SK-N-SH (cell line): ENCODE measurements at regions not wholly inside any gene's neighbourhood (a gene's known extent, or its start where the extent isn't known, plus 50 kb on each side); places are given as distances from the start of the nearest gene placed in this dataset.

Source experiments
- CTCF ChIA-PET: fragments of 300-600, 350-600 bp; formaldehyde crosslinking; extraction: SDS; loops from one replicate; lab custom pipeline; 2021; lab: Yijun Ruan, JAX
- POLR2A ChIA-PET: fragments of 350-600 bp; sonication (Branson Sonifier 250); formaldehyde crosslinking; extraction: SDS; loops from one replicate; lab custom pipeline; 2020; ENCODE audit warnings: antibody characterized with exemption, inconsistent platforms; lab: Yijun Ruan, JAX
- DNase-seq: peaks from one replicate; pipeline ENCODE4 v3.0.0; 2012
- H2AFZ ChIP-seq: fragments of 200-600 bp; sonication (generic); 2 replicates; pipeline ENCODE4 v1.8.1; 2016; ENCODE audit warnings: antibody characterized with exemption, mild to moderate bottlenecking, low read depth
- H3F3A ChIP-seq: fragments of 200-600 bp; sonication (generic); replicated peaks from 2 replicates; pipeline ENCODE3; 2016; ENCODE audit warnings: antibody characterized with exemption, mild to moderate bottlenecking; ENCODE audit not compliant: insufficient read depth
- H3K27ac ChIP-seq, 2 experiments: fragments of 200-500 bp in 1 of 2; fragments of 200-600 bp in 1 of 2; sonication (Bioruptor generic) in 1 of 2; sonication (generic), shearing (Covaris generic) in 1 of 2; 2 replicates each; pipeline versions ENCODE4 v1.5.1 to v1.6.1; 2014 to 2016; ENCODE audit warnings: low read depth in 2 of 2, inconsistent platforms in 1 of 2, low read length in 1 of 2, mild to moderate bottlenecking in 1 of 2, mixed read lengths in 1 of 2
- H3K27me3 ChIP-seq: fragments of 200-600 bp; sonication (generic), shearing (Covaris generic); 2 replicates; pipeline ENCODE4 v1.6.1; 2016; ENCODE audit warnings: mixed run types; ENCODE audit not compliant: insufficient read depth
- H3K36me3 ChIP-seq, 2 experiments: fragments of 200-500 bp in 1 of 2; fragments of 200-600 bp in 1 of 2; sonication (Bioruptor generic) in 1 of 2; sonication (generic) in 1 of 2; replicated peaks in 1 of 2; 2 replicates each; pipeline versions ENCODE3 to v1.5.1; 2014 to 2016; ENCODE audit warnings: low read length in 1 of 2, mild to moderate bottlenecking in 1 of 2; ENCODE audit not compliant: insufficient read depth in 2 of 2, control insufficient read depth in 1 of 2
- H3K4me1 ChIP-seq, 2 experiments: fragments of 200-500 bp in 1 of 2; fragments of 200-600 bp in 1 of 2; sonication (Bioruptor generic) in 1 of 2; sonication (generic), shearing (Covaris generic) in 1 of 2; 2 replicates each; pipeline versions ENCODE4 v1.5.1 to v1.6.1; 2014 to 2016; ENCODE audit warnings: low read depth in 1 of 2, low read length in 1 of 2, mixed run types in 1 of 2; ENCODE audit not compliant: insufficient read depth in 2 of 2, control insufficient read depth in 1 of 2
- H3K4me2 ChIP-seq: fragments of 200-600 bp; sonication (generic), shearing (Covaris generic); 2 replicates; pipeline ENCODE4 v1.6.1; 2017; ENCODE audit warnings: mixed run types
- H3K4me3 ChIP-seq, 2 experiments: fragments of 200-500 bp in 1 of 2; fragments of 200-600 bp in 1 of 2; sonication (Bioruptor generic) in 1 of 2; sonication (generic), shearing (Covaris generic) in 1 of 2; 2 replicates each; pipeline versions ENCODE4 v1.5.1 to v1.8.1; 2014 to 2016; ENCODE audit warnings: low read depth in 2 of 2, inconsistent platforms in 1 of 2, low read length in 1 of 2, mild to moderate bottlenecking in 1 of 2, mixed read lengths in 1 of 2, moderate library complexity in 1 of 2
- H3K79me2 ChIP-seq: fragments of 200-600 bp; sonication (generic); 2 replicates; pipeline ENCODE4 v1.8.1; 2017; ENCODE audit warnings: mild to moderate bottlenecking; ENCODE audit not compliant: insufficient read depth
- H3K9ac ChIP-seq: fragments of 200-600 bp; sonication (generic); 2 replicates; pipeline ENCODE4 v1.6.1; 2017; ENCODE audit warnings: mixed run types
- H3K9me2 ChIP-seq: fragments of 200-600 bp; sonication (generic); 2 replicates; pipeline ENCODE4 v1.6.1; 2017; ENCODE audit warnings: mixed run types
- H3K9me3 ChIP-seq: fragments of 200-600 bp; sonication (generic); 2 replicates; pipeline ENCODE4 v1.6.1; 2017; ENCODE audit warnings: mixed run types, mild to moderate bottlenecking, moderate library complexity
- H4K20me1 ChIP-seq: fragments of 200-600 bp; sonication (generic); 2 replicates; pipeline ENCODE4 v1.6.1; 2017; ENCODE audit warnings: mild to moderate bottlenecking, mixed run types; ENCODE audit not compliant: insufficient read depth
- ELF1 ChIP-seq: IDR thresholded peaks from 2 replicates; pipeline ENCODE4 v1.4.0; 2012
- EZH2phosphoT487 ChIP-seq: fragments of 200-600 bp; sonication (generic); IDR thresholded peaks from 2 replicates; pipeline ENCODE4 v1.6.1; 2017; ENCODE audit warnings: low read depth, mixed run types, mild to moderate bottlenecking, antibody characterized with exemption, moderate library complexity, borderline replicate concordance
- FOXJ3 ChIP-seq: sonication (generic); formaldehyde crosslinking; IDR thresholded peaks from 2 replicates; pipeline ENCODE4 v1.5.1; 2020; ENCODE audit warnings: mild to moderate bottlenecking, missing genetic modification reagents
- GABPA ChIP-seq: IDR thresholded peaks from 2 replicates; pipeline ENCODE4 v1.4.0; 2012; ENCODE audit warnings: low read depth, mild to moderate bottlenecking
- JUND ChIP-seq: IDR thresholded peaks from 2 replicates; pipeline ENCODE4 v1.4.0; 2012
- MEF2A ChIP-seq: IDR thresholded peaks from 2 replicates; pipeline ENCODE4 v1.4.0; 2012; ENCODE audit warnings: low read depth, borderline replicate concordance
- MXI1 ChIP-seq: IDR thresholded peaks from 2 replicates; pipeline ENCODE4 v1.6.1; 2012; ENCODE audit warnings: mild to moderate bottlenecking, low read depth, low read length, improper control_type of control experiment
- NRF1 ChIP-seq: IDR thresholded peaks from 2 replicates; pipeline ENCODE4 v1.6.1; 2012; ENCODE audit warnings: low read depth, mild to moderate bottlenecking, low read length
- SIN3A ChIP-seq: IDR thresholded peaks from 2 replicates; pipeline ENCODE4 v1.6.1; 2012; ENCODE audit warnings: low read depth, mild to moderate bottlenecking, low read length, moderate library complexity, borderline replicate concordance
- SMC3 ChIP-seq: IDR thresholded peaks from 2 replicates; pipeline ENCODE4 v1.6.1; 2012; ENCODE audit warnings: low read depth, low read length, improper control_type of control experiment
- TCF12 ChIP-seq: IDR thresholded peaks from 2 replicates; pipeline ENCODE4 v1.4.0; 2012
- YY1 ChIP-seq: IDR thresholded peaks from 2 replicates; pipeline ENCODE4 v1.4.0; 2012; ENCODE audit warnings: low read depth, mild to moderate bottlenecking
- ZBTB33 ChIP-seq: IDR thresholded peaks from 2 replicates; pipeline ENCODE4 v1.4.0; 2012; ENCODE audit warnings: low read depth, borderline replicate concordance
- WGBS: methylation state at CpG from one replicate; pipeline ENCODE4 v1.1.6; 2017; ENCODE audit warnings: low lambda C conversion rate; 5-methylcytosine and 5-hydroxymethylcytosine counted together
- TF ChIP-seq, protein P1 (sequence below): IDR thresholded peaks from 2 replicates; pipeline ENCODE4 v1.4.0; 2012; ENCODE audit warnings: low read depth
- TF ChIP-seq, protein P2 (sequence below): fragments of 150-350 bp; IDR thresholded peaks from 2 replicates; pipeline ENCODE4 v1.6.1; 2017; ENCODE audit warnings: antibody characterized with exemption, low read length, low read depth, borderline replicate concordance
- TF ChIP-seq, protein P3 (sequence below): IDR thresholded peaks from 2 replicates; pipeline ENCODE4 v1.6.1; 2012; ENCODE audit warnings: mild to moderate bottlenecking, low read depth, low read length, moderate library complexity

- H3K27ac ChIP-seq: no peak overlapping the region
- no peak overlapping the region for H2AFZ ChIP-seq
- no peaks in the 10 kb centered on the region for H3K79me2 ChIP-seq
- no peaks in the 10 kb centered on the region for H3K4me1 ChIP-seq
- TF ChIP-seq EZH2phosphoT487: no peak
- TF ChIP-seq MXI1: no peak
- TF ChIP-seq, protein P1, sequence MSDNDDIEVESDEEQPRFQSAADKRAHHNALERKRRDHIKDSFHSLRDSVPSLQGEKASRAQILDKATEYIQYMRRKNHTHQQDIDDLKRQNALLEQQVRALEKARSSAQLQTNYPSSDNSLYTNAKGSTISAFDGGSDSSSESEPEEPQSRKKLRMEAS: no peak
- no peak for TF ChIP-seq FOXJ3 (CRISPR knock-in tag)
- TF ChIP-seq TCF12: no peak
- no peak for TF ChIP-seq SIN3A
- TF ChIP-seq GABPA: no peak
- TF ChIP-seq ZBTB33: no peak
- no peak for TF ChIP-seq ELF1
- no peak for TF ChIP-seq SMC3
- TF ChIP-seq YY1: no peak
- TF ChIP-seq, protein P2, sequence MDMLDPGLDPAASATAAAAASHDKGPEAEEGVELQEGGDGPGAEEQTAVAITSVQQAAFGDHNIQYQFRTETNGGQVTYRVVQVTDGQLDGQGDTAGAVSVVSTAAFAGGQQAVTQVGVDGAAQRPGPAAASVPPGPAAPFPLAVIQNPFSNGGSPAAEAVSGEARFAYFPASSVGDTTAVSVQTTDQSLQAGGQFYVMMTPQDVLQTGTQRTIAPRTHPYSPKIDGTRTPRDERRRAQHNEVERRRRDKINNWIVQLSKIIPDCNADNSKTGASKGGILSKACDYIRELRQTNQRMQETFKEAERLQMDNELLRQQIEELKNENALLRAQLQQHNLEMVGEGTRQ: no peak
- TF ChIP-seq NRF1: no peak
- TF ChIP-seq, protein P3, sequence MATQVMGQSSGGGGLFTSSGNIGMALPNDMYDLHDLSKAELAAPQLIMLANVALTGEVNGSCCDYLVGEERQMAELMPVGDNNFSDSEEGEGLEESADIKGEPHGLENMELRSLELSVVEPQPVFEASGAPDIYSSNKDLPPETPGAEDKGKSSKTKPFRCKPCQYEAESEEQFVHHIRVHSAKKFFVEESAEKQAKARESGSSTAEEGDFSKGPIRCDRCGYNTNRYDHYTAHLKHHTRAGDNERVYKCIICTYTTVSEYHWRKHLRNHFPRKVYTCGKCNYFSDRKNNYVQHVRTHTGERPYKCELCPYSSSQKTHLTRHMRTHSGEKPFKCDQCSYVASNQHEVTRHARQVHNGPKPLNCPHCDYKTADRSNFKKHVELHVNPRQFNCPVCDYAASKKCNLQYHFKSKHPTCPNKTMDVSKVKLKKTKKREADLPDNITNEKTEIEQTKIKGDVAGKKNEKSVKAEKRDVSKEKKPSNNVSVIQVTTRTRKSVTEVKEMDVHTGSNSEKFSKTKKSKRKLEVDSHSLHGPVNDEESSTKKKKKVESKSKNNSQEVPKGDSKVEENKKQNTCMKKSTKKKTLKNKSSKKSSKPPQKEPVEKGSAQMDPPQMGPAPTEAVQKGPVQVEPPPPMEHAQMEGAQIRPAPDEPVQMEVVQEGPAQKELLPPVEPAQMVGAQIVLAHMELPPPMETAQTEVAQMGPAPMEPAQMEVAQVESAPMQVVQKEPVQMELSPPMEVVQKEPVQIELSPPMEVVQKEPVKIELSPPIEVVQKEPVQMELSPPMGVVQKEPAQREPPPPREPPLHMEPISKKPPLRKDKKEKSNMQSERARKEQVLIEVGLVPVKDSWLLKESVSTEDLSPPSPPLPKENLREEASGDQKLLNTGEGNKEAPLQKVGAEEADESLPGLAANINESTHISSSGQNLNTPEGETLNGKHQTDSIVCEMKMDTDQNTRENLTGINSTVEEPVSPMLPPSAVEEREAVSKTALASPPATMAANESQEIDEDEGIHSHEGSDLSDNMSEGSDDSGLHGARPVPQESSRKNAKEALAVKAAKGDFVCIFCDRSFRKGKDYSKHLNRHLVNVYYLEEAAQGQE: no peak
- no peak for TF ChIP-seq JUND
- TF ChIP-seq MEF2A: no peak
- CTCF ChIA-PET: interaction anchor here (0.6 kb wide), 1 partner anchor 719 kb away, joined by 3 read pairs; no protein-coding TSS in a partner anchor
- no peaks in the 10 kb centered on the region for H3F3A ChIP-seq
- no peaks in the 10 kb centered on the region for H3K36me3 ChIP-seq
- no peak overlapping the region for H3K4me2 ChIP-seq
- no peak overlapping the region for H3K9ac ChIP-seq
- 42% methylated on average over 1 of the region's 1 CpG for WGBS
- H3K4me3 ChIP-seq: no peak overlapping the region
- no peaks in the 10 kb centered on the region for H3K9me3 ChIP-seq
- POLR2A ChIA-PET: no interaction called here
- H3K9me2 ChIP-seq: no peaks in the 10 kb centered on the region
- H4K20me1 ChIP-seq: no peaks in the 10 kb centered on the region
- no peaks in the 10 kb centered on the region for H3K27me3 ChIP-seq
- no peak for DNase-seq
Measured at GRCh38 chr9:96157675-96158074, 144.3 kb downstream of the HSD17B3 start.
